ENCODE measurements at regions not wholly inside any gene's neighbourhood (a gene's known extent, or its start where the extent isn't known, plus 50 kb on each side); places are given as distances from the start of the nearest gene placed in this dataset.
"Not testable (repeated sequence)": the region's sequence is repeated elsewhere in the genome, so short reads cannot be mapped to it uniquely, and the experiment has no call there.

DNA sequence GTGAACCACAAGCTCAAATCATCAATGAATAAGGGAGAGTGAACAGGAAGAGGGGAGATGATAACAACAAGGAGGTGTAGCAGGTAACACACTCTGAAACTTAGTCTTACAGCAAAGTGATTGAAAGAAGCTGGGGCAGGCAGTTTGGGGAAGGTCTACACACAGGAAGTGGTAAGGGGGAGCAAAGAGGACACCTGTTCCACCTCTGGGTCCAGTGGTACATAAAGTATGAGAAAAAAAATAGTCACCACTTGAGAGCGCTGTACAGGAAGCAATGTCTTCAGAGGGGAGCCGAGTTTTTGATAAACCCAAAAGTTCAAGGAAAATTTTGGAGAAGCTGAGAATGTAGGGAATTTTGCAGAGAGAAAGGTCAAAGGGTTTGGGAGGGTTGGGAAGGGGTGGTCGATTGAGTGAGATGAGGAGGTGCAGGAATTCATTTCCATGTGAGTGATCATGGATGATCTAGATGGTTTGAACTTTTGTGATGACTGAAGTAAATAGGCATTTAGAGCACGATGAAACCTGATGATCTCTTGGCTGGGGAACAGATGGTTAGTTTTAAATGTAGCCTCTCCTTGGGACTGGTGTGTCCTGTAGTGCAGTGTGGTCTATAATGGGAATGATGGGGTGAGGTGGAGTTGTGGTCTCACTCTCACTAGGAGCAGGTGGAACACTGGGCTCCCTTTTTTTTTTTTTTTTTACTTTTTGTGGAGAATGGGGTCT is 142.0 kb downstream of the RBMX2 start:
- Histone ChIP-seq H3K4me3 (ENCODE audit: low read depth in 1 of 3, low read length in 3 of 3) (no peak overlapping the region), H3K9me3 (ENCODE audit: control insufficient read depth in 4 of 4, low read length in 3 of 4) (no peaks in the 10 kb centered on the region), H3K27me3 (ENCODE audit: control insufficient read depth in 4 of 4, insufficient read depth in 4 of 4, low read length in 3 of 4) (peaks cover 0 to 1% (median 0%) of the 10 kb centered on the region in 4 donors), H3K27ac (ENCODE audit: low read depth in 1 of 2, low read length in 2 of 2) (no peak overlapping the region), H3K4me1 (ENCODE audit: control insufficient read depth in 4 of 4, insufficient read depth in 4 of 4, low read length in 3 of 4) (no peaks in the 10 kb centered on the region), H3K36me3 (ENCODE audit: control insufficient read depth in 4 of 4, insufficient read depth in 3 of 4, low read depth in 1 of 4, low read length in 3 of 4) (no peaks in the 10 kb centered on the region), H3K9ac (ENCODE audit: low read depth in 1 of 2, low read length in 2 of 2) (no peak overlapping the region)
- no peak for DNase-seq (ENCODE audit: low spot score)
- 70% methylated on average over 4 of the region's 4 CpGs for WGBS
- no peak for TF ChIP-seq YY1 (IDR thresholded peaks at IDR 0.05)
- TF ChIP-seq, protein P1, sequence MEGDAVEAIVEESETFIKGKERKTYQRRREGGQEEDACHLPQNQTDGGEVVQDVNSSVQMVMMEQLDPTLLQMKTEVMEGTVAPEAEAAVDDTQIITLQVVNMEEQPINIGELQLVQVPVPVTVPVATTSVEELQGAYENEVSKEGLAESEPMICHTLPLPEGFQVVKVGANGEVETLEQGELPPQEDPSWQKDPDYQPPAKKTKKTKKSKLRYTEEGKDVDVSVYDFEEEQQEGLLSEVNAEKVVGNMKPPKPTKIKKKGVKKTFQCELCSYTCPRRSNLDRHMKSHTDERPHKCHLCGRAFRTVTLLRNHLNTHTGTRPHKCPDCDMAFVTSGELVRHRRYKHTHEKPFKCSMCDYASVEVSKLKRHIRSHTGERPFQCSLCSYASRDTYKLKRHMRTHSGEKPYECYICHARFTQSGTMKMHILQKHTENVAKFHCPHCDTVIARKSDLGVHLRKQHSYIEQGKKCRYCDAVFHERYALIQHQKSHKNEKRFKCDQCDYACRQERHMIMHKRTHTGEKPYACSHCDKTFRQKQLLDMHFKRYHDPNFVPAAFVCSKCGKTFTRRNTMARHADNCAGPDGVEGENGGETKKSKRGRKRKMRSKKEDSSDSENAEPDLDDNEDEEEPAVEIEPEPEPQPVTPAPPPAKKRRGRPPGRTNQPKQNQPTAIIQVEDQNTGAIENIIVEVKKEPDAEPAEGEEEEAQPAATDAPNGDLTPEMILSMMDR (IDR thresholded peaks at IDR 0.05; ENCODE audit: low read depth, low read length, missing input control): no peak
- no peak for TF ChIP-seq FOXA2 (IDR thresholded peaks at IDR 0.05)
- TF ChIP-seq, protein P2, sequence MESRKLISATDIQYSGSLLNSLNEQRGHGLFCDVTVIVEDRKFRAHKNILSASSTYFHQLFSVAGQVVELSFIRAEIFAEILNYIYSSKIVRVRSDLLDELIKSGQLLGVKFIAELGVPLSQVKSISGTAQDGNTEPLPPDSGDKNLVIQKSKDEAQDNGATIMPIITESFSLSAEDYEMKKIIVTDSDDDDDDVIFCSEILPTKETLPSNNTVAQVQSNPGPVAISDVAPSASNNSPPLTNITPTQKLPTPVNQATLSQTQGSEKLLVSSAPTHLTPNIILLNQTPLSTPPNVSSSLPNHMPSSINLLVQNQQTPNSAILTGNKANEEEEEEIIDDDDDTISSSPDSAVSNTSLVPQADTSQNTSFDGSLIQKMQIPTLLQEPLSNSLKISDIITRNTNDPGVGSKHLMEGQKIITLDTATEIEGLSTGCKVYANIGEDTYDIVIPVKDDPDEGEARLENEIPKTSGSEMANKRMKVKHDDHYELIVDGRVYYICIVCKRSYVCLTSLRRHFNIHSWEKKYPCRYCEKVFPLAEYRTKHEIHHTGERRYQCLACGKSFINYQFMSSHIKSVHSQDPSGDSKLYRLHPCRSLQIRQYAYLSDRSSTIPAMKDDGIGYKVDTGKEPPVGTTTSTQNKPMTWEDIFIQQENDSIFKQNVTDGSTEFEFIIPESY (IDR thresholded peaks at IDR 0.05): no peak
- TF ChIP-seq HNF4G (IDR thresholded peaks at IDR 0.05): no peak
- TF ChIP-seq JUND (IDR thresholded peaks at IDR 0.05): no peak
- TF ChIP-seq, protein P3, sequence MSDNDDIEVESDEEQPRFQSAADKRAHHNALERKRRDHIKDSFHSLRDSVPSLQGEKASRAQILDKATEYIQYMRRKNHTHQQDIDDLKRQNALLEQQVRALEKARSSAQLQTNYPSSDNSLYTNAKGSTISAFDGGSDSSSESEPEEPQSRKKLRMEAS (IDR thresholded peaks at IDR 0.05): no peak
- TF ChIP-seq FOXA1 (IDR thresholded peaks at IDR 0.05): no peak

DNA sequence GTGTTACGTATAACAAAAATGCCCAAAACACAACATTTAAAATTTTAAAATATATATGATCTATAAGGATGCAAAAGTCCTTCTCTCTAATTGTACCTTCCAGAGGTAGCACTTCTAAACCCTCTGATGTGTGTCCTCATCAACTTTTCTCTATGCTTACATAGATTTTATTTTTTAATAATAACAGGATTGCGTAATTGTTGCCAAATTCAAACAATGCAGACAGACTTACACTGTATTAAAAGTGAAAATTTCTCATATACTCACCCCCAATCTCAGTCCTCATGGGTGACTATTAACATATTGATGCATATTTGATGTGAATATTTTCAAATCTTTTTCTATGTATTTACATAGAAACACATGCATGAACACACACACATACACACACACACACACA is 144.0 kb downstream of the RBMX2 start:
- H3K27ac ChIP-seq (ENCODE audit: low read depth in 1 of 2, low read length in 2 of 2): no peak overlapping the region
- no peak overlapping the region for H3K4me3 ChIP-seq (ENCODE audit: low read depth in 1 of 3, low read length in 3 of 3)
- H3K27me3 ChIP-seq (ENCODE audit: control insufficient read depth in 4 of 4, insufficient read depth in 4 of 4, low read length in 3 of 4): peaks cover 0 to 4% (median under 1%) of the 10 kb centered on the region in 4 donors
- no peaks in the 10 kb centered on the region for H3K36me3 ChIP-seq (ENCODE audit: control insufficient read depth in 4 of 4, insufficient read depth in 3 of 4, low read depth in 1 of 4, low read length in 3 of 4)
- 95% methylated on average over 2 of the region's 2 CpGs for WGBS
- no peak overlapping the region for H3K9ac ChIP-seq (ENCODE audit: low read depth in 1 of 2, low read length in 2 of 2)
- TF ChIP-seq HNF4G (IDR thresholded peaks at IDR 0.05): no peak
- TF ChIP-seq, protein P3 (IDR thresholded peaks at IDR 0.05): no peak
- TF ChIP-seq TAF1 (conservative IDR thresholded peaks at IDR 0.05): no peak
- TF ChIP-seq HNF4A (conservative IDR thresholded peaks at IDR 0.05): no peak
- TF ChIP-seq EGR1 (IDR thresholded peaks at IDR 0.05; ENCODE audit: low read depth in 2 of 2): no peak
- no peak for TF ChIP-seq NR2F2 (IDR thresholded peaks at IDR 0.05)
- no peak for TF ChIP-seq FOXA1 (IDR thresholded peaks at IDR 0.05)
- TF ChIP-seq YY1 (IDR thresholded peaks at IDR 0.05): no peak
- H3K4me1 ChIP-seq (ENCODE audit: control insufficient read depth in 4 of 4, insufficient read depth in 4 of 4, low read length in 3 of 4): no peaks in the 10 kb centered on the region
- no peaks in the 10 kb centered on the region for H3K9me3 ChIP-seq (ENCODE audit: control insufficient read depth in 4 of 4, low read length in 3 of 4)
- DNase-seq (ENCODE audit: low spot score): no peak

DNA sequence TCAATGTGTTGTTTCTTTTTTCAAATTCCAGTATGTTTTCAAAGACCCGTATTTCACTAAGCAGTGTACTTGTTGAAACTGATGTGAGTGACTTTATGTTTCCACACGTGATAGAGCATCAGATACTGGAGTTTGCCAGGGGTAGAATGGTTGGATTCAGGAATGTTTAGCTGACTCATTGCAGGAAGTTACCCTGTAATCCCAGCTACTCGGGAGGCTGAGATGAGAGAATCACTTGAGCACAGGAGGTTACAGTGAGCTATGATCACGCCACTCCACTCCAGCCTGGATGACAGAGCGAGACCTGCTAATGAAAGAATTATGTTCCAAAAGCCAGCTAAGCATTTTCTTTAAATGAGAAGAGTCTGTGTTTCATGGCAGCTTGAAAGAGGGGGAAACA is 147.6 kb downstream of the RBMX2 start:
- H3K9me3 ChIP-seq (ENCODE audit: control insufficient read depth in 4 of 4, low read length in 3 of 4); DNase-seq (ENCODE audit: low spot score); H3K27me3 ChIP-seq (ENCODE audit: control insufficient read depth in 4 of 4, insufficient read depth in 4 of 4, low read length in 3 of 4); H3K9ac ChIP-seq (ENCODE audit: low read depth in 1 of 2, low read length in 2 of 2); H3K36me3 ChIP-seq (ENCODE audit: control insufficient read depth in 4 of 4, insufficient read depth in 3 of 4, low read depth in 1 of 4, low read length in 3 of 4); H3K4me1 ChIP-seq (ENCODE audit: control insufficient read depth in 4 of 4, insufficient read depth in 4 of 4, low read length in 3 of 4); H3K4me3 ChIP-seq (ENCODE audit: low read depth in 1 of 3, low read length in 3 of 3); H3K27ac ChIP-seq (ENCODE audit: low read depth in 1 of 2, low read length in 2 of 2): not testable (repeated sequence)
- WGBS: 79% methylated on average over 5 of the region's 5 CpGs
